ENCODE measurements at regions not wholly inside any gene's neighbourhood (a gene's known extent, or its start where the extent isn't known, plus 50 kb on each side); places are given as distances from the start of the nearest gene placed in this dataset.

- Histone ChIP-seq H3K27me3 (ENCODE audit: insufficient read depth, poor library complexity, severe bottlenecking) (no peaks in the 10 kb centered on the region), H3K27ac (replicated peaks) (no peak overlapping the region), H3K4me3 (replicated peaks; ENCODE audit: insufficient read depth, low read length) (no peak overlapping the region)
- no peak for DNase-seq (ENCODE audit: low read depth in 1 of 2, low spot score in 1 of 2)
- TF ChIP-seq, protein P1, sequence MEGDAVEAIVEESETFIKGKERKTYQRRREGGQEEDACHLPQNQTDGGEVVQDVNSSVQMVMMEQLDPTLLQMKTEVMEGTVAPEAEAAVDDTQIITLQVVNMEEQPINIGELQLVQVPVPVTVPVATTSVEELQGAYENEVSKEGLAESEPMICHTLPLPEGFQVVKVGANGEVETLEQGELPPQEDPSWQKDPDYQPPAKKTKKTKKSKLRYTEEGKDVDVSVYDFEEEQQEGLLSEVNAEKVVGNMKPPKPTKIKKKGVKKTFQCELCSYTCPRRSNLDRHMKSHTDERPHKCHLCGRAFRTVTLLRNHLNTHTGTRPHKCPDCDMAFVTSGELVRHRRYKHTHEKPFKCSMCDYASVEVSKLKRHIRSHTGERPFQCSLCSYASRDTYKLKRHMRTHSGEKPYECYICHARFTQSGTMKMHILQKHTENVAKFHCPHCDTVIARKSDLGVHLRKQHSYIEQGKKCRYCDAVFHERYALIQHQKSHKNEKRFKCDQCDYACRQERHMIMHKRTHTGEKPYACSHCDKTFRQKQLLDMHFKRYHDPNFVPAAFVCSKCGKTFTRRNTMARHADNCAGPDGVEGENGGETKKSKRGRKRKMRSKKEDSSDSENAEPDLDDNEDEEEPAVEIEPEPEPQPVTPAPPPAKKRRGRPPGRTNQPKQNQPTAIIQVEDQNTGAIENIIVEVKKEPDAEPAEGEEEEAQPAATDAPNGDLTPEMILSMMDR (IDR thresholded peaks at IDR 0.05; ENCODE audit: insufficient read depth, low read length): no peak
Observed at GRCh38 chr16:86411897-86412296, 98.4 kb upstream of the FOXF1 start.

- TF ChIP-seq SPI1 (IDR thresholded peaks at IDR 0.05; ENCODE audit: borderline replicate concordance, low read depth) (no peak), GABPA (IDR thresholded peaks at IDR 0.05; ENCODE audit: low read depth) (no peak)
- TF ChIP-seq, protein P2, sequence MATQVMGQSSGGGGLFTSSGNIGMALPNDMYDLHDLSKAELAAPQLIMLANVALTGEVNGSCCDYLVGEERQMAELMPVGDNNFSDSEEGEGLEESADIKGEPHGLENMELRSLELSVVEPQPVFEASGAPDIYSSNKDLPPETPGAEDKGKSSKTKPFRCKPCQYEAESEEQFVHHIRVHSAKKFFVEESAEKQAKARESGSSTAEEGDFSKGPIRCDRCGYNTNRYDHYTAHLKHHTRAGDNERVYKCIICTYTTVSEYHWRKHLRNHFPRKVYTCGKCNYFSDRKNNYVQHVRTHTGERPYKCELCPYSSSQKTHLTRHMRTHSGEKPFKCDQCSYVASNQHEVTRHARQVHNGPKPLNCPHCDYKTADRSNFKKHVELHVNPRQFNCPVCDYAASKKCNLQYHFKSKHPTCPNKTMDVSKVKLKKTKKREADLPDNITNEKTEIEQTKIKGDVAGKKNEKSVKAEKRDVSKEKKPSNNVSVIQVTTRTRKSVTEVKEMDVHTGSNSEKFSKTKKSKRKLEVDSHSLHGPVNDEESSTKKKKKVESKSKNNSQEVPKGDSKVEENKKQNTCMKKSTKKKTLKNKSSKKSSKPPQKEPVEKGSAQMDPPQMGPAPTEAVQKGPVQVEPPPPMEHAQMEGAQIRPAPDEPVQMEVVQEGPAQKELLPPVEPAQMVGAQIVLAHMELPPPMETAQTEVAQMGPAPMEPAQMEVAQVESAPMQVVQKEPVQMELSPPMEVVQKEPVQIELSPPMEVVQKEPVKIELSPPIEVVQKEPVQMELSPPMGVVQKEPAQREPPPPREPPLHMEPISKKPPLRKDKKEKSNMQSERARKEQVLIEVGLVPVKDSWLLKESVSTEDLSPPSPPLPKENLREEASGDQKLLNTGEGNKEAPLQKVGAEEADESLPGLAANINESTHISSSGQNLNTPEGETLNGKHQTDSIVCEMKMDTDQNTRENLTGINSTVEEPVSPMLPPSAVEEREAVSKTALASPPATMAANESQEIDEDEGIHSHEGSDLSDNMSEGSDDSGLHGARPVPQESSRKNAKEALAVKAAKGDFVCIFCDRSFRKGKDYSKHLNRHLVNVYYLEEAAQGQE (IDR thresholded peaks at IDR 0.05; ENCODE audit: insufficient replicate concordance, low read depth): no peak
- TF ChIP-seq, protein P1 (IDR thresholded peaks at IDR 0.05; ENCODE audit: insufficient read depth, low read length): no peak
- H3K27me3 ChIP-seq (ENCODE audit: insufficient read depth, poor library complexity, severe bottlenecking): no peaks in the 10 kb centered on the region
- no peak for DNase-seq (ENCODE audit: low read depth in 1 of 2, low spot score in 1 of 2)
Observed at GRCh38 chr16:86414991-86415740, 95.2 kb upstream of the FOXF1 start.

GRCh38 chr16:86418981-86419380, 91.3 kb upstream of the FOXF1 start:
- no peak for DNase-seq (ENCODE audit: low read depth in 1 of 2, low spot score in 1 of 2)
- Histone ChIP-seq H3K4me3 (replicated peaks; ENCODE audit: insufficient read depth, low read length) (no peak overlapping the region), H3K27me3 (ENCODE audit: insufficient read depth, poor library complexity, severe bottlenecking) (no peaks in the 10 kb centered on the region), H3K27ac (replicated peaks) (no peak overlapping the region)
- TF ChIP-seq POLR2AphosphoS5 (IDR thresholded peaks at IDR 0.05; ENCODE audit: low read depth) (no peak), GABPA (IDR thresholded peaks at IDR 0.05; ENCODE audit: low read depth) (no peak)
- TF ChIP-seq, protein P2 (IDR thresholded peaks at IDR 0.05; ENCODE audit: insufficient replicate concordance, low read depth): no peak
- TF ChIP-seq, protein P1 (IDR thresholded peaks at IDR 0.05; ENCODE audit: insufficient read depth, low read length): no peak

More at GRCh38 chr16:86414991-86415740, 95.2 kb upstream of the FOXF1 start:
- no peak overlapping the region for H3K4me3 ChIP-seq (replicated peaks; ENCODE audit: insufficient read depth, low read length)
- no peak overlapping the region for H3K27ac ChIP-seq (replicated peaks)

- no peaks in the 10 kb centered on the region for H3K27me3 ChIP-seq (ENCODE audit: insufficient read depth, poor library complexity, severe bottlenecking)
- no peak overlapping the region for H3K27ac ChIP-seq (replicated peaks)
Observed at GRCh38 chr16:86419518-86419917, 90.8 kb upstream of the FOXF1 start.

More at GRCh38 chr16:86419518-86419917, 90.8 kb upstream of the FOXF1 start:
- no peak overlapping the region for H3K4me3 ChIP-seq (replicated peaks; ENCODE audit: insufficient read depth, low read length)
- no peak for DNase-seq (ENCODE audit: low read depth in 1 of 2, low spot score in 1 of 2)
- TF ChIP-seq GABPA (IDR thresholded peaks at IDR 0.05; ENCODE audit: low read depth): no peak

Data from HL-60 (cell line).